CD4-positive, alpha-beta T cell treated with Interleukin-17A for 4 hours (primary cell): ENCODE measurements at regions not wholly inside any gene's neighbourhood (a gene's known extent, or its start where the extent isn't known, plus 50 kb on each side); places are given as distances from the start of the nearest gene placed in this dataset.

Experiments used
- DNase-seq: peaks from one replicate; pipeline ENCODE4 v3.0.0-alpha.2; 2020; ENCODE audit warnings: mixed read lengths

DNA sequence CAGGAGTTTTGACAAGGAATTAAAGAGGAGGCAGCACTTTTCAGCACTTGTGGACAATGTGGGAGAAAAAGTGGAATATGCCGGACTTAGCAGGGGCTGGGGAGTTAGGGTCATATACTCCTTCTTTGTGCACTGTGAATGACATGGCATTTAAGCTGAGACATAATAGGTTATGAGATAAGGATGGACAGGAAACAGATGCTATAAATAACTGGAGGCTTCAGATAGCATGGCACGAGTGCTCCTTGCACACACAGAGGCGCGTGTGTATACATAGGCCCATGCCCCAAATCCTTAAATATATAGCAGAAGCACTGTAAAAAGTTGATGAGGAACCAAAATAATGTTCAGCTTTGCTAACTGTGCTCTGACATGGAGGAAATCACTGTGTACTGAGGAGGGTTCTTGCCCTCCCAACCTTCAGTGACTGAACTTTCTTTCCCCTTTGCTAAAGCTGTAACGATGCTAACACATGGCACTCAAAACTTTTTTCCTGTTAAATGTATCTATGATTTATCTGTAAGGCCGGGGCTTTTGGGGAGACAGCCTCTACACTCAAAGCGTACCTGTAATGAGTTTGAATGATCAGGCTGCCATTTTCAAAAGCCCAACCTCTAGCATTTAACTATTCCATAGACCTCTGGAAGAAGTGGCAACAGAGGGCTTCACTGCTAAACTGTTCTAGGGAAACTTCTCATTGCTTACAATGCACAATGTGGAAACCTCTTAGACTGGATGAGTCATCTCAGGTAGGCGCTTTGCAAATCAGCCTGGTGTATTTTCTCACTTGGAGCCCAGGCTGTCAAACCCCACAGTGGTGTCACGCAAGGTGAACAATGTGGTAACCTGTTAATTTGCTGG, 784.6 kb downstream of the NR2F2 start:
- DNase-seq, result no peak

DNA sequence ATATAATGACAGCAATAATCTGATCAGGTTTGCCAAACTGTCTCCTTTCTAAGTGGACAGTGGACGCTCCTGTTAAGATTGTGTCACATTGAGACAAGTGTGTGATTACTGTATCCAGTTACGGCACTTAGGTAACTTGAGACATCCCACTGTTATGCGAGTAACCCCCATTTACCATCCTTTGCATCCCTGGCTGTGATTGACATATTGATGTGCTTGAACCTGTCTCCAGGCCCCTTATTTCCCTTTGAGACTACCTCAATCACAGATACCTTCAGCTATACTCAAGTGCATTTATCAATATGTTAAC, 785.2 kb downstream of the NR2F2 start:
- DNase-seq, result no peak

DNA sequence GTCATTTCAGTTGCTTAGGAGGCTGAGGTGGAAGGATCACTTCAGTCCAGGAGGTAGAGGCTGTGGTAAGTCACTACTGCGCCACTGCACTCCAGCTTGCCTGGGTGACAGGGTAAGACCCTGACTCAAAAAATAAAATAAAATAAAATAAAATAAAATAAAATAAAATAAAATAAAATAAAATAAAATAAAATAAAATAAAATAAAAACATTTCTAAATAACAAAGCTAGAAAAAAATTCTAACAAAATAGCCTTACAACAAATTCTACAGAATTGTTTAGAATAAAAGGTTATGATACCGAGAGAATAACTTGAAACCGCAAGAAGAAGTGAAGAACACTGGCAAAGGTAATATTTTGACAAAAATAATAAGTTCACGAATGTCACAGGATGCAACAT, 794.3 kb downstream of the NR2F2 start:
- DNase-seq, result no peak

DNA sequence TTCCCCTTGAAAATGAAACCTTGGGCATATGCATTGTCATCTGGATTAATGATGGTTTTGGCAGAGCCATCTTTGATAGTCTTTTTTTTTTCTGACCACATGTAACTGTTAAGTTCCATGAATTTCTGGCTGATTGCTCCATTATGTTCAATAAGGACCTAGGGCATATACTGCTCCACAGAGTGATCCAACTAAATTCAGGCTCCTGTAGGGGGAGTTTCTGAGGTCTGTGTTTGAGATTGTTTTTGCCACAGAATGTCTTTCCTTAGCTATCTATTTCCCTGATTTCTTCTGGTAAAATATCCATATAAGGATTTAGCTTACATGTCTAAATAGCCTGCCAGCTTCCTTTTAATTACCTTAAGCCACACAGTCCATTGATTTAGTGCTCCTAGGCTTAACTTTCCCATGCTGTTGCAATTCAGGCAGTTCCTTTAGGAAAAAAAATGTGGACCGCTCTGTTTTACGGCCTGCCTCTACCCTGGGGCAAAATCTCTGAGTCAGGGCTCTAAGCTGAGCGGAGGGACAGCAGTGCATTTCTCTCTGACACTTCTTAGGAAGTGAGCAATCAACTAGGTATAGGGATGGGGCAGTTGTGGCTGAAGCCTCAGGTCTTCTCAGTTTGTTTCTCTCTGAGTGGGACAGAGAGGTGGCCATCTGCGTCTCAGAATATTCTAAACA, 796.2 kb downstream of the NR2F2 start:
- no peak for DNase-seq

DNA sequence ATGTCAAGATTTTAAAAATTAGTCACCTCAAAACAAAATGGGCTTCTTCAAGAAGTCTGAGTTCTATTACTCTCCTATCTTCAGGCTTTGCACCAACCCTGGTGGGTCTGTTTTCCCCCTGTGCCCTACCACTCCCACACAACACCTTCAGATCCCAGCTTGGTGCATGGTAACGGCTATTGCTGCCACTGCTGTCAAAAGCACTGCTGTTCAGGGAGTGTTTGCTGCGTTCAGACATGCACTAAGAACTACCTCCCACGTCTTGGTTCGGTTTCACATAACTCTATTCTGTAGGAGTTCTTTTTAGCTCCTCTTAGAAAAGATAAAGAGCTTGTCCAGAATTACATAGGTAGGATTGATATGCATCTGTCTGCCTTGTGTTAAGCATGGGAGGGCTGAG, 799.2 kb downstream of the NR2F2 start:
- DNase-seq, result no peak

DNA sequence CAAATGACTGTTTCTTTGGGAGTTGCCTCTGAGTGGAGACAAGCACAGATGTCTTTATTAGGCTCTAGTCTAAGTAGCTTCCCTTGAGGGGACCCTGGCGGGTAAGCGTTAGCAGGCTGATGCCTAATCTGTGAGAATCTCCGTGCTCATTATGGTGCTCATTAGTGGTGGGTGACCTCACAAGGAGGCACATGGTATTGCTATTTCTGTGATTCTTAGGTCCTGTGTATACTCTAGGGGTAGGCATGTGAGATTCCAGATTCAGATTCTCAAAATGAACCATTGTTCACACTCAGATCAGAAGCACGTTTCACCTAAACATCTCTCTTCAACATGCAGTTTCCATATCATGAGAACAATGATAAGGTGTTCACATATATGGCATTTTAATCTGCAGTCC, 809.7 kb downstream of the NR2F2 start:
- no peak for DNase-seq

DNA sequence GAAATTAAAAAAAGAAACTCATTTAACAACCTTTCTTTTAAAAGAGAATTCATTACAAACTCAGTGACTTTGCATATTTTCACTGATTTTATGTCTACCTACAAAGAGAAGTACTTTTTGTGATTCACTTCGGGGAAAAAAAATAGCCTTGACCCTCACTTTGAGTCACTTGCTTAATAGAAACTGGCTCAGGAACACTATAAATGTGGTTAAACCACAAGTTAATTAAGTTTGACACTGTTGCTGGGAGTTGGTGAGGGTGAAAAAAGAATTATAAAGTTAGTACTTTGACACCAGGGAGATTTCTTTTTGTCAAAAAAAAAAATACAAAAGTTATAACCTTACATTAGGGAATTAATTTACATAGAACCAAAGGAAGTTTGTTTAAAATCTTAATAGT, 810.9 kb downstream of the NR2F2 start:
- no peak for DNase-seq

DNA sequence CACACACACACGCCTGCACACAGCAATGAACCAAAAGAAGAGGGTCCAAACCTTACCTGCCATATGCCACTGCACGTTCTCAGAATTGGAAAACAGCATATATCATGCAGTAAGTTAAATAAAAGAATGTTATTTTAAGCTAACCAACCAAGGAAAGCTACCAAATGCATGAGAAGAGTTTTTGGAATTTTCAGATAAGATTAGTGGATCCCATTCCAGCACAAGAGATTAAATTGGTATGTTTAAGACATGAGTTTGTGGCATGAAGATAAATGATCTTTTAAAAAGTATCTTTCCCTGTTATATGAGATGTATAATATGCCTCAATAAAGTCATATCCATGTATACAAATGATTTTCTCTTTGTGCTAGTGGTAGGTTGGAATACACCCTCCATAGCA, 811.4 kb downstream of the NR2F2 start:
- DNase-seq, result no peak

DNA sequence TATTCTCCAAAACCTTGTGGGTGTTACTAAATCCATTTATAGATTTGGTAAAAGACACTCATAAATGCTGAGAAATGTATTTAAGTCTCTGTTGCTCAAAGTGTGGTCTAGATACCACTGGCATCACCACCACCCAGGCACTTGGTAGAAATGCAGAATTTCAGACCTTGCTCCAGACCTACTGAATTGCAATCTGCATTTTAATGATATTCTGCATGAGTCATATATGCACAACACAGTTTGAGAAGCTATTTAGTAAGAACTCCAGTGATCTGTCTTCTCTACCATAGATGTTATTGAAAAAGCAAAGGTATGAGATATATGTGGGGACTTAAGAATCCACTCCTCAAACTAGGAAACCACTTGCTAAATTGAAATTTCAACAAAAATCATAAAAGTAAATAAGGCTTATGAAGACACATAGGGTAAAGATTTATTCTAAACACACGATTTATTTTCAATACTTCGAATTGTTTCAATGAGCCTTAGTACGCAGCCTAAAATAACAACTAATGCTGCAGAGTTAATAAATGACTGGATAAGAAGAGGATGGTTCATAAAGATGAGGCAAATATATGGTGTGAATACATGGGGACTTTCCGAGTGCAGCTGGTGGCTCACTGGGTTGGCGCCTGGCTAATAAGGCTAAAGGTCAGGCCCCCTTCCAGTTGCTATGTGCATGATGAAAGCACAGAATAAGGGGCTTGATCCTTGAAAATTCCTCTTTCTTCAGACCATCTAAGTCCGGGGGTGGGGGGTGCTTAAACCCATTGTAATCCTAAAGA, 813.3 kb downstream of the NR2F2 start:
- no peak for DNase-seq

DNA sequence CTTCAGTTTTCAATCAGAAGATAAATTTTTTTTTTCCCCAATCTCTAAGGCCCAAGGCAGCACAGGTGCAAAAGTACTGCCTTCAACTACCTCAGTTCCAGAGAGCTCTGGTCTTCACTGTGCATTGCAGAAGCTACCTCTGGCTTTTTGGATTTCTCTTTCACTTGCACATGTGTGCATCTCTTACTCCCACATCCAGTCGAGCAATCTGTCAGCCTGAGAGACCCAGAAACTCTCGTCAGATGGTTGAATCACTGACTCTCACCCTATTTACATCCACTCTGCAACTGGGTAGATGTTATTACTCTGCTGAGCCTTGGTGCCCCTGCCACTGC, 813.8 kb downstream of the NR2F2 start:
- DNase-seq, result no peak

DNA sequence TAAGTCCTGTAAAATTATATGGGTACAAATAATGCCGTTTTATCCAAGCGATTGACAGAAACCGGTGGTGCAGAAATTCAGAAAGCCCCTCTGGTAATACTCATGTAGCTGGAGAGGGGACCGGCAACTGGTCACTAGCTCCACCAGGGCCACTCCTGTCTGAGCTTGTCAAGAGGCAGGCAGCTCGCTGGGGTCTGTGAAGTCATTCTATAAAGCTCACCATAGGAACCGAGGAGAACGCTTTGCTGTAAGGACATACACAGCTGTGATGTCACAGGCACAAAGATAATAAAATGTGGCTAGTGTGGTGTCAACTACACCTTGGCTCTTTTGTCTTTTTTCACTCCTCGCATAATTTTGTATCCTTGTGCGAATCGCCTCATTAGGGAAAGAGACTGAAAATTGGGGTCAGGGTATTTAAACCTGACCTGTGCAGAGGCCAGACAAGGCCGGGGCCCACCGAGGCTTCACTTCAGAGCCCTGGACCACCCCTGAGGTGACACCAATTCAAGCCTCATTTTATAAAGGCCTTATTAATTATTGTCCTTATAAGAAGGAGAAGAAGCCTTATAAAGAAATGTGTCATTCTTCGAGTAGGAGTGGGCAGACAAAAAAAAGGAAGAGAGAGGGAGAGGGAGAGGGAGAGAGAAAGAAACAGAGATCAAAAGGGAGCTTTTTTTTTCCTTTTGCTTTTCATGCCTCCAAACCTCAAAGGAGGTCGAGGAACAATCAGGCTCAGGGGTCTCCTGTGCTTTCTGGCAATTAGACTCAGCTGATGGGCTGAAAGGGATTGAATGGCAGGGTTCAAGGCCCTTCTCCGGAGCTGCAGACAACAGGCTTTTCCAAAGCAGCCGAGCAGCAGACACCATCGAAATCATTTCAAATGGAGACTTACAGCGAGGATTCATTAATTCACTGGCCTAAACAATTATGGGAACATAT, 813.3 kb upstream of the ARRDC4 start:
- no peak for DNase-seq

DNA sequence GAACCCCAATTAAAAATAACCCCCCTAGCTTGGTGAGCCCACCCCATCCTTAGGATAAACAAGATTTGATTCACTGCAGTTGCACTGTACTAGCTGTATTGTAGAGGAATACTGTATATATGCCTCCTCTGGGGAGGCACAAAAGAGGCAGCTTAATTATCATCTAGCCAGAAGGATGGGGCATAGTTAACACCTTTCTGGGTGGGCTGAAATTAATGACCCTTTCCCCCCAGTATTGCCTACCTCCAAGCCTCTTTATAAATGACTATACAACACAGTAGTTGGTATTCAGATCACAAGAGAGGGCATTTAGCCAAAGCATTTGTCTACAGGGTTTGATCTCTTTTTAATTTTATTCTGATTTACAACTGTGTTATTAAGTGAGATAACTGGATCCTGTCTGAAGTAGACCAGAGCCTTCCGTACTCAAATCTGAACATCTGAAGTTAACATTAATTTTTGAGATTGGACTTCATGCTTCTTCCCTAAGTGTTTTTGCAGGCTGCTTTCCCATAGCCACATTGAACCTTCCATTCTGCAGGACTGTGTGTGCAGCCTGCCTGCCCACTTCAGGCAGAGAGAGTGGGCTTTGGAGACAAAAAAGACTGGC, 807.0 kb upstream of the ARRDC4 start:
- no peak for DNase-seq

DNA sequence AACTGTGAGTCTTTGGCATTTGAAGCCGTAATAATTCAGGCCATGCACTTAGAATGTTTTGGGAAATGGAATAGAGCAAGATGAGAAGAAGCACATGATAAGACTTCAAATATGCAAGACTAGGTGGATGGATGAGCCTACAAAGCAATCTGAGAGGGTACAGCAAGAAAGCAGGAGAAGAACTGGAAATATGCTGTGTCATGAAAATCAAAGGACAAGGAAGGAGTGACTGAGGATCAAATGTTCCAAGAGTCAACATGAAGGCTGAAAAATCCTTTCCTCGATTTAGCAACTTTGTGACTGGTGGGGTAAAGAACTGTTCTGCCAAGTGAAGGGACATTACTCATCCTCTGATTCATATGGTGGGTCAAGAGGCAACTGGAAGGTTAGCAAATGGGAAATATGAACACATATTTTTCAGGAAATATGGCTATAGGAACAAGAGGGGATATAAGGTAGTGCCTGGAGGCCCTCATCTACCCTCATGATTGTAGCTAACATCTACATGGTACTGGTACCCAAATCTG, 803.7 kb upstream of the ARRDC4 start:
- DNase-seq, result no peak

DNA sequence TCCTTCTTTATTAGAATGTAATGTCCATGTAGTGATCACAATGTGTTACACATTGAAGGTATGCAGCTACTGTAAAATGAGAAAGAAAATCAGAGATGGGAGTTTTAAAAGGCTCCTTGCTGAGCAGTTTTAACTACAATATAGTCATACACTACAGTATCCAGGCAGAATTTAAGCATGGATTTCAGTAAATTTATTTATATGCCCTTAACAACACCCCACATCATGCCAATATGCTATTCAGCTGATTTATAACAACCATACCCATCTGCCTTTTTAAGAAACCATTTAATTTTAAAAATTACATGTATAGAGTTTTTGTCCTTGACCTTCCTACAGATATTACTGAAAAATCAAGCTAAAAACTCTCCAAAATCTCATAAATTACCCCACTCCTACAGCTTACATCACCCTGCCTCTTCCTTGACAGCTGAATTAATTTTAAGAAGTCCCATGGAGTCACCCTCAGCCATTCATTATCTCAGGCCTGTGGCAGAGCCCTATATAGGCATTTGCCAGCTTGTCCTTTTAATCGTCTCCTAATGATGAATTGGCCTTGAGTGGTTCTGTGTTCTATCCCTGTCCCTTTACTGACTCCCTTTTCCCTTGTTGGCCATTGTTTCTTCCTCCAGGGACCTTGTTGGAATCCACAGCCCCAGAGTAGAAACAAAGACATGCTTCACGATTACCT, 797.6 kb upstream of the ARRDC4 start:
- DNase-seq, result no peak

DNA sequence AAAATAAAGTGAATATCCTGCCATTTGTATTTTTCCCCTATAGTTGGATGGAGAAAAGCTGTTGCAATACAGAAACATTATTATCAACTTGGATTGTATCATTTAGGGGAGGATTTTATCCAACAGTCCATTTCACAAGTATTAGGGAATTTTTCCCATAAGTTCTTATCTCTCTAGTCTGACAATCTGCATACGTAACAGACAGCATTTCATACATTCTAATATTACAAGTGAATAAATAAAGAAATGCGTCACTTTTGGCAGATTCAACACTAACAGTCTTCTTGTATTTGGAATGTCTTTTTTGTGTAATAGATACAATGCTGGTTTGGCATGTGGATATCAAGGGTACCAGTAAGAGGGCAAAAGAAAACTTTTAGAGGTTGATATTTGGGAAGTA, 795.3 kb upstream of the ARRDC4 start:
- DNase-seq, result no peak

DNA sequence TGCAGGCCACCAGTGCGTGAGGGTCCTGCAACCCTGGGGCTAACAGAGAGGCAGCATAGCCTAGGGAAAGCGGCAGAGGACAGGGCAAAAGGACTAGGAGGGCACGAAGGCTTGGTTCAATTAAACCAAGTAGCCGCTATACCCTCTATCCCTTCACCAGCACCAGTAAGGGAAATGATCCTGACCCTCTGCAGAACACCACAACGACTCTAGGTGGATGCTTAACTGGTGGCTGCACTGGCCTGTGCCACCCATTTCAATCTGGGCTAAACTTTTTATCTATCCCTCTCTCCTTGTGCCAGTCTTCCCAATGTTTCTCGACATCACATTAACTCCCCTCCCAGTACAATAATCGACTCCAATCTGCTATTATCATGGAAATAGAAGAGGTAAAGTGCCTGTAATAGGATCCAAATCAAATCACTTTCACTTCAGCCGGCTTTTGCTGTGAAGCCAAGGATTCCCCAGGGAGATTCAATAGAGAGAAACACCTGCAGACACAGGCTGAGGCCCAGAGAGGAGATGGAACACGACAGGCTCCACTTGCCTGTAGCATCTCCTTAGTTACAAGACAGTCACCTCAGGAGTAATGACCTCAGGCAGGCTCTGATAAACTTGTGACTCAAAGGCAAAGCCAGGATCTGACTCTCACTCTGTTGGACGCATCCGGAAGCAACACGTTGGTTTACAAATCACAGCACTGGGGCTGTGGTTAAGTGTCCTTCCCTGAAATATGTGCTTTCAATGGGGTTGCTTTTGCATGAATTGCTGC, 791.6 kb upstream of the ARRDC4 start:
- no peak for DNase-seq

DNA sequence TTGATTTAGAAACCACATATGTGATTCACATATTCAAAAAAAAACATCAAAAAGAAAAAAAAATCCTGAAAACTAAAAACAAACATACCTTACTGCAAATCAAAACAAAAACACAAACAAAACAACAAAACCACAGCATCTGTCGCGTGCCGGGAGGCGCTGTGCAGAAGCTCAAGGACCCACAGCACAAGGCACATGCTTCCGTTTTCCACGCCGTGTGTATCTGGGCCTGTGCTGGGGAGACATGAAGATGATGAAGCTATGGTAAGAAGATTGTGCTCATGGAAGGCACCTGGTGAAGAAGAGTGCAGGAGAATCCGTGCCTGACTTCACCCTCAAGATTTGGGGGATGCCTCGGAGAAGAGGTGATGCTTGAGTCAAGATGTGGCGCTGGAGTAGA, 788.9 kb upstream of the ARRDC4 start:
- DNase-seq, result no peak

DNA sequence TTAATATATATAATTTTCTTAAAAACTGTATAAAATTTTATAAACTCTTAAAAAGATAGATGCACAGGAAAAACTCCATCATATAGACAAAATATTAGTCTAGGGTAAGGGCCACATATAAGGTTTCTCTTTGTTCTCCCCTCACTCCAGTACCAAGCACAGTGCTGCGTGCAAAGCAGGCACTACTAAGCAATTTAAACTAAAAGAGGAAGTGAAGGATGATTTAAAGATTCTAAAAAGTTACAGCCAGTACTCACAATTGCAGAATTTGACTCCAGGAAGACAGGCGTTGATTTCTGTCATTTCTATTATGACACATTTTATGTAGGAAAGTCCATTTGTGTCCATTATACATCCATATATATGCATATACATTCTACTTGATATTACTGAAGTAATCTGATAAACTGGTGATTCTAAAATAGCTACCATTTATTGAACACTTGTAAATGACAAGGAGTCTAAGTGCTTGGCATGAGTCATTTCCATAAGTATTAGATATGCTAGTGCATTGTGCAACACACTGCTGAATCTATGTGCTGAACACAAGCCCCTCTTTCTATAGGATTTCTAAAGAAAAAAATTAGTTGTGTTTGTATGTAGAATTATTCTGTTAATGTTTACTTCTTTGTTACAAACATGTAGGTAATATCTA, 785.5 kb upstream of the ARRDC4 start:
- no peak for DNase-seq

DNA sequence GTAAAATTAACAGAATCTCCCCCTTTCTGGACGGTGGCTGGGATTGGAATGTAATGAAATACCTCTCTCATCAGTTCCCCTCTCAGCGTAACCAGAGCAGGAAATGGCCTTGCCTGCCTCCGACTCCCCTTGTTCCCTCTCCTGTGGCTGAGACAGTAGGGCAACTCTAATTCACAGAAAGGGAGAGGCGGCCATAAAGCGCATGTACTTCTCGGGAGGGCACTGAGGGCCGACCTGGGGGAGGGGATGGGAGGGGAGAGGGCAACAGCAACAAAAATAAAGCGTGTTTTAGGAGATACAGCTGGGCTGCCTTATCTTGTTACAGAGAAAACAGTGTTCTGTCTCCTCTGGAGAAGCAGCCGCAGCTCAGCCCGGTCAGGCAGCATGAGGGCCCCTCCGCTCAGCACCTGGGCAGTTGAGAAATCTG, 783.3 kb upstream of the ARRDC4 start:
- no peak for DNase-seq

DNA sequence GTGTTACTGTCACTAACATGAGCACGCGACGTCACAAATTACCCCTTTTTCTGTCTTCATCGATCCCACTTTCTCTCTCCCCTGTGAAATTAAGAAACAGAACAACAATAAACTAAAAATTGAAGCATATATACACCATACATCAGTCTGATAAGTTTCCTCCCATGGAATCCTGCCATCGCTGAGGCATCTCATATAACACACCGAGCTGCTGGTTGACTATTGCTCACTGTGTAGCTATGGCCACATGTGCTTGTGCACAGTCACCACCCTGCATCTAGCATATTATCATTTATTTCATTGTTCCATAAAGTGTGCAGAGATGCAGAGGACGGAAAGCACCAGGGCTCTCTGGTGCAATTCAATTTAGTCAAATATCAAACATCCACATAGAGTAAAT, 777.9 kb upstream of the ARRDC4 start:
- DNase-seq, result no peak
